ENCODE measurements at regions not wholly inside any gene's neighbourhood (a gene's known extent, or its start where the extent isn't known, plus 50 kb on each side); places are given as distances from the start of the nearest gene placed in this dataset.

DNA sequence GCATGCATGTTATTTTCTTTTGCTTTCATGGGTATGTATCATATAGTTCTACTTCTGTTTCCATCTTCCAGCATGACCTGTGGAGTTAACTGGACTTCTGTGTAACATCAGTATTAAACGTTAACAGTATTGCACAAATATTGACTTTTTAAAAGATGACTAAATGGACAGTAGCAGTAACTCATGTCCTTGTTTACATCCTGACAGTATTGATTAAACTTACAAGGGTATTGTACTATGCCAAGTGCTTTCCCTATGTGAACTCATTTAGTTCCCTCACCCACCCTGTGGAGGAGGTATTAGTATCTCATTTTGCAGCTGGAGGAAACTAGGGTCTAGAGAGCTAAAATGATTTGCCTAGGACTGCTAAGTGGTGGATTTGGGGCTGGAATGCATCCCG, 128.7 kb upstream of the SLC10A2 start:
- TF ChIP-seq, protein P1, sequence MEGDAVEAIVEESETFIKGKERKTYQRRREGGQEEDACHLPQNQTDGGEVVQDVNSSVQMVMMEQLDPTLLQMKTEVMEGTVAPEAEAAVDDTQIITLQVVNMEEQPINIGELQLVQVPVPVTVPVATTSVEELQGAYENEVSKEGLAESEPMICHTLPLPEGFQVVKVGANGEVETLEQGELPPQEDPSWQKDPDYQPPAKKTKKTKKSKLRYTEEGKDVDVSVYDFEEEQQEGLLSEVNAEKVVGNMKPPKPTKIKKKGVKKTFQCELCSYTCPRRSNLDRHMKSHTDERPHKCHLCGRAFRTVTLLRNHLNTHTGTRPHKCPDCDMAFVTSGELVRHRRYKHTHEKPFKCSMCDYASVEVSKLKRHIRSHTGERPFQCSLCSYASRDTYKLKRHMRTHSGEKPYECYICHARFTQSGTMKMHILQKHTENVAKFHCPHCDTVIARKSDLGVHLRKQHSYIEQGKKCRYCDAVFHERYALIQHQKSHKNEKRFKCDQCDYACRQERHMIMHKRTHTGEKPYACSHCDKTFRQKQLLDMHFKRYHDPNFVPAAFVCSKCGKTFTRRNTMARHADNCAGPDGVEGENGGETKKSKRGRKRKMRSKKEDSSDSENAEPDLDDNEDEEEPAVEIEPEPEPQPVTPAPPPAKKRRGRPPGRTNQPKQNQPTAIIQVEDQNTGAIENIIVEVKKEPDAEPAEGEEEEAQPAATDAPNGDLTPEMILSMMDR (IDR thresholded peaks at IDR 0.05): no peak
- TF ChIP-seq POLR2A (IDR thresholded peaks at IDR 0.05): no peak

Data from lower leg skin (tissue), 3 donors.